GM12878 (cell line): ENCODE measurements at regions not wholly inside any gene's neighbourhood (a gene's known extent, or its start where the extent isn't known, plus 50 kb on each side); places are given as distances from the start of the nearest gene placed in this dataset.

Source experiments
- CHD1 ChIP-seq: IDR thresholded peaks from 2 replicates; pipeline ENCODE4 v1.6.1; 2012; ENCODE audit warnings: low read depth, low read length, improper control_type of control experiment
- CREB1 ChIP-seq: IDR thresholded peaks from 2 replicates; pipeline ENCODE4 v1.6.1; 2012; ENCODE audit warnings: low read depth, mild to moderate bottlenecking, inconsistent platforms
- JUND ChIP-seq: IDR thresholded peaks from 2 replicates; pipeline ENCODE4 v1.6.1; 2012; ENCODE audit warnings: low read depth, mild to moderate bottlenecking, low read length, improper control_type of control experiment, moderate library complexity
- NFYB ChIP-seq: IDR thresholded peaks from 2 replicates; pipeline ENCODE4 v1.6.1; 2011; ENCODE audit warnings: low read depth, mild to moderate bottlenecking, low read length, improper control_type of control experiment, moderate library complexity; ENCODE audit not compliant: insufficient read depth
- POLR2A ChIP-seq: IDR thresholded peaks from 2 replicates; pipeline ENCODE4 v1.6.1; 2011; ENCODE audit warnings: low read depth, mild to moderate bottlenecking, low read length
- POLR2AphosphoS5 ChIP-seq: IDR thresholded peaks from 2 replicates; pipeline ENCODE4 v1.6.1; 2011; ENCODE audit warnings: mild to moderate bottlenecking, low read length, inconsistent platforms
- RFX5 ChIP-seq: IDR thresholded peaks from 2 replicates; pipeline ENCODE4 v1.6.1; 2011; ENCODE audit warnings: low read depth, low read length, improper control_type of control experiment
- SIX5 ChIP-seq: IDR thresholded peaks from 2 replicates; pipeline ENCODE4 v1.6.1; 2011; ENCODE audit warnings: mild to moderate bottlenecking, low read depth, low read length, moderate library complexity; ENCODE audit not compliant: severe bottlenecking
- SMC3 ChIP-seq: IDR thresholded peaks from 2 replicates; pipeline ENCODE4 v1.6.1; 2011; ENCODE audit warnings: low read length, improper control_type of control experiment, borderline replicate concordance
- ZBED1 ChIP-seq: IDR thresholded peaks from 2 replicates; pipeline ENCODE4 v1.6.1; 2016; ENCODE audit warnings: borderline replicate concordance
- ZNF217 ChIP-seq: fragments of 450-650 bp; IDR thresholded peaks from 2 replicates; pipeline ENCODE4 v1.6.1; 2017; ENCODE audit warnings: antibody characterized with exemption, mild to moderate bottlenecking
- TF ChIP-seq, protein P1 (sequence below), 3 experiments: IDR thresholded peaks in 2 of 3; conservative IDR thresholded peaks in 1 of 3; 2 replicates each; pipeline ENCODE4 v1.5.1; 2011; ENCODE audit warnings: low read depth in 3 of 3, low read length in 3 of 3, mild to moderate bottlenecking in 3 of 3, control low read depth in 2 of 3, moderate library complexity in 2 of 3, inconsistent platforms in 1 of 3, mixed read lengths in 1 of 3; ENCODE audit not compliant: control insufficient read depth in 2 of 3, insufficient read depth in 1 of 3; ENCODE audit errors: extremely low read depth in 1 of 3
- TF ChIP-seq, protein P2 (sequence below): IDR thresholded peaks from 2 replicates; pipeline ENCODE4 v1.6.1; 2011; ENCODE audit warnings: mild to moderate bottlenecking, low read depth, low read length, moderate library complexity; ENCODE audit not compliant: insufficient replicate concordance
- TF ChIP-seq, protein P3 (sequence below): IDR thresholded peaks from 2 replicates; pipeline ENCODE4 v1.6.1; 2011; ENCODE audit warnings: low read depth, low read length, improper control_type of control experiment, borderline replicate concordance

DNA sequence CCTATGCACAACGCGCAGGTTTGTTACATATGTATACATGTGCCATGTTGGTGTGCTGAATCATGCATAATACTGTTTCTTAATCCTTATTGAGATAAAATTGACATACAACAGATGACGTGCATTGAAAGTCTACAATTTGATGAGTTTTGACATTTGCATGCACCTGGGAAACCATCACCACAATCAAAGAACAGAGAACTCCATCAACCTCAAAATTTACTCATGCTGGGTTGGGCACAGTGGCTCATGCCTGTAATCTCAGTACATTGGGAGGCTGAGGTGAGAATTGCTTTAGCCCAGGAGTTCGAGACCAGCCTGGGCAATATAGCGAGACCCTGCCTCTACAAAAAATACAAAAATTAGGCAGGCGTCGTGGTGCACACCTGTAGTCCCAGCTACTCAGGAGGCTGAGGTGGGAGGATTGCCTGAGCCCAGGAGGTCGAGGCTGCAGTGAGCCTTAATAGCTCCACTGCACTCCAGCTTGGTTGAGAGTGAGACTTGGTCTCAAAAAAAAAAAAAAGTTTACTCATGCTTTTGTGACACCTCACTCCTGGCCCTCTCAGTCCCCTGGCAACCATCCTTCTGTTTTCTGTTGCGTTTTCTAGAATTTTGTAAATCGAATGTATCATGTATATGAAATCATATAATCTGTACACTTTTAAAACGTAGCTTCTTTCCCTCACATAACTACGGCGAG lies 56.6 kb downstream of the BHLHE40 start:
- TF ChIP-seq NFYB = no peak
- TF ChIP-seq, protein P1, sequence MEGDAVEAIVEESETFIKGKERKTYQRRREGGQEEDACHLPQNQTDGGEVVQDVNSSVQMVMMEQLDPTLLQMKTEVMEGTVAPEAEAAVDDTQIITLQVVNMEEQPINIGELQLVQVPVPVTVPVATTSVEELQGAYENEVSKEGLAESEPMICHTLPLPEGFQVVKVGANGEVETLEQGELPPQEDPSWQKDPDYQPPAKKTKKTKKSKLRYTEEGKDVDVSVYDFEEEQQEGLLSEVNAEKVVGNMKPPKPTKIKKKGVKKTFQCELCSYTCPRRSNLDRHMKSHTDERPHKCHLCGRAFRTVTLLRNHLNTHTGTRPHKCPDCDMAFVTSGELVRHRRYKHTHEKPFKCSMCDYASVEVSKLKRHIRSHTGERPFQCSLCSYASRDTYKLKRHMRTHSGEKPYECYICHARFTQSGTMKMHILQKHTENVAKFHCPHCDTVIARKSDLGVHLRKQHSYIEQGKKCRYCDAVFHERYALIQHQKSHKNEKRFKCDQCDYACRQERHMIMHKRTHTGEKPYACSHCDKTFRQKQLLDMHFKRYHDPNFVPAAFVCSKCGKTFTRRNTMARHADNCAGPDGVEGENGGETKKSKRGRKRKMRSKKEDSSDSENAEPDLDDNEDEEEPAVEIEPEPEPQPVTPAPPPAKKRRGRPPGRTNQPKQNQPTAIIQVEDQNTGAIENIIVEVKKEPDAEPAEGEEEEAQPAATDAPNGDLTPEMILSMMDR (IDR thresholded peaks at IDR 0.05 in 2 of 3, conservative IDR thresholded peaks at IDR 0.05 in 1 of 3; ENCODE audit: control insufficient read depth in 2 of 3, extremely low read depth in 1 of 3, insufficient read depth in 1 of 3, low read depth in 3 of 3, low read length in 3 of 3) = no peak
- no peak; the same call in 1 of the 2 replicates for TF ChIP-seq CREB1
- no peak for TF ChIP-seq ZBED1
- TF ChIP-seq JUND = no peak
- no peak for TF ChIP-seq POLR2A
- TF ChIP-seq SIX5 = no peak
- no peak for TF ChIP-seq POLR2AphosphoS5
- no peak for TF ChIP-seq SMC3
- no peak for TF ChIP-seq CHD1
- TF ChIP-seq, protein P2, sequence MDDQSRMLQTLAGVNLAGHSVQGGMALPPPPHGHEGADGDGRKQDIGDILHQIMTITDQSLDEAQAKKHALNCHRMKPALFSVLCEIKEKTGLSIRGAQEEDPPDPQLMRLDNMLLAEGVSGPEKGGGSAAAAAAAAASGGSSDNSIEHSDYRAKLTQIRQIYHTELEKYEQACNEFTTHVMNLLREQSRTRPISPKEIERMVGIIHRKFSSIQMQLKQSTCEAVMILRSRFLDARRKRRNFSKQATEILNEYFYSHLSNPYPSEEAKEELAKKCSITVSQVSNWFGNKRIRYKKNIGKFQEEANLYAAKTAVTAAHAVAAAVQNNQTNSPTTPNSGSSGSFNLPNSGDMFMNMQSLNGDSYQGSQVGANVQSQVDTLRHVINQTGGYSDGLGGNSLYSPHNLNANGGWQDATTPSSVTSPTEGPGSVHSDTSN = no peak
- 0 out of 2 replicates have a peak, but pooled peaks have one; percentile 48 for TF ChIP-seq ZNF217
- TF ChIP-seq RFX5 = no peak
- TF ChIP-seq, protein P3, sequence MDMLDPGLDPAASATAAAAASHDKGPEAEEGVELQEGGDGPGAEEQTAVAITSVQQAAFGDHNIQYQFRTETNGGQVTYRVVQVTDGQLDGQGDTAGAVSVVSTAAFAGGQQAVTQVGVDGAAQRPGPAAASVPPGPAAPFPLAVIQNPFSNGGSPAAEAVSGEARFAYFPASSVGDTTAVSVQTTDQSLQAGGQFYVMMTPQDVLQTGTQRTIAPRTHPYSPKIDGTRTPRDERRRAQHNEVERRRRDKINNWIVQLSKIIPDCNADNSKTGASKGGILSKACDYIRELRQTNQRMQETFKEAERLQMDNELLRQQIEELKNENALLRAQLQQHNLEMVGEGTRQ = no peak
